Glutamatergic neuron (in vitro differentiated cells): ENCODE measurements at regions not wholly inside any gene's neighbourhood (a gene's known extent, or its start where the extent isn't known, plus 50 kb on each side); places are given as distances from the start of the nearest gene placed in this dataset.

ENCODE experiments used
- DNase-seq: peaks from one replicate; pipeline ENCODE4 v3.0.0; 2022
- H3K27ac Mint-ChIP-seq: one replicate; pipeline ENCODE4 v1.8.0; 2020; ENCODE audit warnings: mild to moderate bottlenecking, mixed read lengths, inconsistent platforms; ENCODE audit not compliant: unreplicated experiment
- H3K27me3 Mint-ChIP-seq: one replicate; pipeline ENCODE4 v1.8.0; 2020; ENCODE audit warnings: mild to moderate bottlenecking, moderate library complexity, mixed read lengths, inconsistent platforms; ENCODE audit not compliant: unreplicated experiment
- H3K36me3 Mint-ChIP-seq: one replicate; pipeline ENCODE4 v1.8.0; 2020; ENCODE audit warnings: mild to moderate bottlenecking, mixed read lengths, inconsistent platforms; ENCODE audit not compliant: unreplicated experiment
- H3K4me1 Mint-ChIP-seq: one replicate; pipeline ENCODE4 v1.8.0; 2020; ENCODE audit warnings: mild to moderate bottlenecking, low read depth, mixed read lengths, inconsistent platforms; ENCODE audit not compliant: unreplicated experiment
- H3K4me3 Mint-ChIP-seq: one replicate; pipeline ENCODE4 v1.8.0; 2020; ENCODE audit warnings: mild to moderate bottlenecking, mixed read lengths, inconsistent platforms; ENCODE audit not compliant: unreplicated experiment
- H3K9me3 Mint-ChIP-seq: one replicate; pipeline ENCODE4 v1.8.0; 2020; ENCODE audit warnings: mild to moderate bottlenecking, moderate library complexity, mixed read lengths, inconsistent platforms; ENCODE audit not compliant: unreplicated experiment
- TF ChIP-seq, protein P1 (sequence below): fragments of 200-600 bp; sonication (generic); IDR thresholded peaks from one replicate; pipeline ENCODE4 v1.5.0; 2021; ENCODE audit not compliant: partially characterized antibody, unreplicated experiment

DNA sequence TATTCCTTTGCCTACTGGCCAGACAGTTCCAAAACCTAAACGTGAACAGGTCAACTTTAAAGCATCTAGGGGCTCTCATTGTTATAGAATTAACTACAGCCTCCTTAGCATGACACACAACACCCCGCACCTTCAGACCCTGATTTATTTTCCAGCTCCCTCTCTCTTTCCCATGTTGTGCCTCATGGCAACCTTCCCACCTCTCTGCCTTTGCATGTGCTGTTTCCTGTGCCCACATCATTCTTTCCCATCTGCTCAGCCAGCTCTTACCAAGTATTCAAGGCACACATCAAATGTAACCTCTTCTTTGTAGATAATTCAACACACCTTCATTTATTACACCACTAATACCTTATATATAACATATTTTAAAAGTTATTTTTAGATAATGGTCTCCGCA lies 291.0 kb downstream of the COL12A1 start:
- Mint-ChIP-seq H3K27ac (no peak overlapping the region), H3K4me1 (no peaks in the 10 kb centered on the region), H3K4me3 (no peak overlapping the region), H3K9me3 (no peaks in the 10 kb centered on the region), H3K36me3 (no peaks in the 10 kb centered on the region), H3K27me3 (no peaks in the 10 kb centered on the region)
- no peak for DNase-seq
- TF ChIP-seq, protein P1, sequence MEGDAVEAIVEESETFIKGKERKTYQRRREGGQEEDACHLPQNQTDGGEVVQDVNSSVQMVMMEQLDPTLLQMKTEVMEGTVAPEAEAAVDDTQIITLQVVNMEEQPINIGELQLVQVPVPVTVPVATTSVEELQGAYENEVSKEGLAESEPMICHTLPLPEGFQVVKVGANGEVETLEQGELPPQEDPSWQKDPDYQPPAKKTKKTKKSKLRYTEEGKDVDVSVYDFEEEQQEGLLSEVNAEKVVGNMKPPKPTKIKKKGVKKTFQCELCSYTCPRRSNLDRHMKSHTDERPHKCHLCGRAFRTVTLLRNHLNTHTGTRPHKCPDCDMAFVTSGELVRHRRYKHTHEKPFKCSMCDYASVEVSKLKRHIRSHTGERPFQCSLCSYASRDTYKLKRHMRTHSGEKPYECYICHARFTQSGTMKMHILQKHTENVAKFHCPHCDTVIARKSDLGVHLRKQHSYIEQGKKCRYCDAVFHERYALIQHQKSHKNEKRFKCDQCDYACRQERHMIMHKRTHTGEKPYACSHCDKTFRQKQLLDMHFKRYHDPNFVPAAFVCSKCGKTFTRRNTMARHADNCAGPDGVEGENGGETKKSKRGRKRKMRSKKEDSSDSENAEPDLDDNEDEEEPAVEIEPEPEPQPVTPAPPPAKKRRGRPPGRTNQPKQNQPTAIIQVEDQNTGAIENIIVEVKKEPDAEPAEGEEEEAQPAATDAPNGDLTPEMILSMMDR: no peak

DNA sequence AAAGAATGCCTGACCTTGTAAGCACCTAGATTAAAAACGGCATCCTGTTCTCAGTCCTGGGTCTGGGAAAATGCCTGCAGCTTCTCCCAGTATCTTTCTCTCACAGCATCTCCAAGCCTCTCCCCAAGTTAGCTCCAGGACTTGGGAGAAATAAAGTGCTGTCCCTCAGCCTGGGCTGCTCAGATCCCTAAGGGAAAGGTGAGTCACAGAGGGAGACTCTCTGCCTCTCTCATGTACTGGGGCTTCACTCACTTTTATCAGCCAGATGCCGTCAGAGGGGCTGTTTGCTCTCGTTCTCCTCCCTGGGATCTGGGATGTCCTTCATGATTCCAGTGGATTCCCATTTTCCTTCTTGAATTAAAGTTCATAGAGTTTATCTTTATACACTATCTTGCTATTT lies 293.6 kb downstream of the COL12A1 start:
- no peaks in the 10 kb centered on the region for H3K36me3 Mint-ChIP-seq
- TF ChIP-seq, protein P1: no peak
- no peak overlapping the region for H3K27ac Mint-ChIP-seq
- no peak overlapping the region for H3K4me3 Mint-ChIP-seq
- no peaks in the 10 kb centered on the region for H3K4me1 Mint-ChIP-seq
- no peaks in the 10 kb centered on the region for H3K27me3 Mint-ChIP-seq
- H3K9me3 Mint-ChIP-seq: no peaks in the 10 kb centered on the region
- DNase-seq: no peak

DNA sequence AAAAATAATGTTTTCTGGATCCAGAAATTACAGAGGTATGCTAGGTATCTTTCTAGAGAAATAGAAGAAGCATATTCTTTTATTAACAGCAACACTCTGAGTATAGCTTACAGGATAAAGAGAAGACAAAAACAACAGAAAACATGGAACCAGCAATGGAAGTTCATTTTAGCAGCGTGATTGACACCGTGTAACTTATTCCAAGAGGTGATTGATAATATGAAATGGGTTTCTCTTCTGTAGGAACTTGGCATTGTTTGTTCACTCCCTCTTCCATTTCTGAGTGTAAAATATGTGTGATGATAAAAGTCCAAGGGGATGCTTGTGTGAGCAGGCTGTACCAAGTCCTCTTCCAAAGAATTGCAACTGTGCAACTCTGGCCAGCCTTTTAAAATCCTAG lies 303.0 kb downstream of the COL12A1 start:
- Mint-ChIP-seq H3K4me1 (no peaks in the 10 kb centered on the region), H3K36me3 (no peaks in the 10 kb centered on the region), H3K9me3 (peaks cover 3% of the 10 kb centered on the region), H3K27me3 (peaks cover 2% of the 10 kb centered on the region), H3K27ac (no peak overlapping the region), H3K4me3 (no peak overlapping the region)
- DNase-seq: no peak
- TF ChIP-seq, protein P1: no peak

DNA sequence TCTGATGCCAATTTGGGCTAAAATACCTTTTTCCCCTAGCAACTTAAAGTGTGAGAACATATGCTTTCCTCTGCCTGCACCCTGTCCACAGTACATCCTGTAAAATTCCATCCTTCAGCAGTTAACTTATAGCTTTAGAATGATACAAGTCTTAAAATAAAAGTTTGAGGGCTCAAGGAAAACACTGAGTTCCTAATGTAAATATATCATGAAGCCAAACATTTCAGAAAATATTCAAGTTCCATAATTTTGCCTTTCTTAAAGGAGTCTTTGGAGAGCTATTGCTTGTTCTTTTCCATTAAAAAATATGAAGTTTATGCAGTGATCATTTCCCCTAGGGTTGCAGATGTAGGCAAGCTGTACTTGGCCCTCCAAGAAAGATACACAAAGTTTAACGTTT lies 303.8 kb downstream of the COL12A1 start:
- H3K4me1 Mint-ChIP-seq: no peaks in the 10 kb centered on the region
- H3K27ac Mint-ChIP-seq: no peak overlapping the region
- TF ChIP-seq, protein P1: no peak
- H3K36me3 Mint-ChIP-seq: no peaks in the 10 kb centered on the region
- peaks cover 2% of the 10 kb centered on the region for H3K27me3 Mint-ChIP-seq
- no peak overlapping the region for H3K4me3 Mint-ChIP-seq
- no peak for DNase-seq
- H3K9me3 Mint-ChIP-seq: peaks cover 3% of the 10 kb centered on the region

DNA sequence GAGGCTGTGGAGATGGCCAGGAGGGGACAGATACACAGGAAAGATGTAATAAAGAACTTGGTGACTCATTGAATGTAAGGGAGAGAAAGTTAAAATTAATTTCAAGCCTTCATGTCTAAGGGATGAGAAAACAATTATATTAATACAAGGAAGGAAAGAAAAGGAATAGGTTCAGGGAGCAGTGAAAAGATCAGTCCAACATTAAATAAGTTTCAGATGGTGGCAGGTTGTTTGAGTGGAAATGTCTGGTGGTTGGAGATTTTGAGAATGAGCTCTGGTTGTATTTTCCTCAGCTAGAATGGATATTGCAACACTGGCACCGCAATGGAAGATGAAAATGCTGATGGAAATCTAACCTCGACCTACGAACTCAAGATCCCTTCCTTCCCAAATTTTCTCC lies 304.3 kb downstream of the COL12A1 start:
- H3K4me1 Mint-ChIP-seq: no peaks in the 10 kb centered on the region
- H3K4me3 Mint-ChIP-seq: no peak overlapping the region
- no peaks in the 10 kb centered on the region for H3K36me3 Mint-ChIP-seq
- peaks cover 3% of the 10 kb centered on the region for H3K9me3 Mint-ChIP-seq
- TF ChIP-seq, protein P1: no peak
- H3K27ac Mint-ChIP-seq: no peak overlapping the region
- H3K27me3 Mint-ChIP-seq: peaks cover 2% of the 10 kb centered on the region
- DNase-seq: no peak
